SU-DHL-6 (cell line): ENCODE measurements at regions not wholly inside any gene's neighbourhood (a gene's known extent, or its start where the extent isn't known, plus 50 kb on each side); places are given as distances from the start of the nearest gene placed in this dataset.

Source experiments
- EZH2phosphoT487 ChIP-seq: fragments of 200-600 bp; sonication (generic), shearing (Covaris generic); conservative IDR thresholded peaks from 2 replicates; pipeline ENCODE4 v1.6.1; 2018; ENCODE audit warnings: mild to moderate bottlenecking, antibody characterized with exemption, low read length, moderate library complexity, mixed read lengths
- TF ChIP-seq, protein P1 (sequence below): fragments of 200-600 bp; sonication (generic); IDR thresholded peaks from one replicate; pipeline ENCODE4 v1.5.1; 2017; ENCODE audit warnings: antibody characterized with exemption, mild to moderate bottlenecking, low read length, moderate library complexity; ENCODE audit not compliant: insufficient read depth, poor library complexity, severe bottlenecking

DNA sequence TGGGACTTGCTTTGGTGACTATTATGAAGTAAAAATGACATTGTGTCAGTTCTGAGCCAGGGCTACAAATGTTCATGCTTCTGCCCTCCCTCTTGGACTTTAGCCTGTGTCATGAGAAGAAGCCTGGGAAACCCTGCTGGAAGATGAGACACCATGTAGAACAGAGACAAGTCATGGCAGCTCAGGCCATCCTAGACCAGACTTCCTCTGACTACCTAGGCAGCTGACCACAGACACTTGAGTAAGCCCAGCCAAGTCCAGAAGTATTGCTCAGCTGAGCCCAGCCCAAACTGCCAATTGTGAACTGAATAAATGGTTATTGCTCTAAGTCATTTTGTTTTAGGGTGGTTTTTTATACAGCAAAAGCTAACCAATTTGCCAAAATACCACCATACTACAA is 467.6 kb upstream of the CNKSR2 start:
- TF ChIP-seq, protein P1, sequence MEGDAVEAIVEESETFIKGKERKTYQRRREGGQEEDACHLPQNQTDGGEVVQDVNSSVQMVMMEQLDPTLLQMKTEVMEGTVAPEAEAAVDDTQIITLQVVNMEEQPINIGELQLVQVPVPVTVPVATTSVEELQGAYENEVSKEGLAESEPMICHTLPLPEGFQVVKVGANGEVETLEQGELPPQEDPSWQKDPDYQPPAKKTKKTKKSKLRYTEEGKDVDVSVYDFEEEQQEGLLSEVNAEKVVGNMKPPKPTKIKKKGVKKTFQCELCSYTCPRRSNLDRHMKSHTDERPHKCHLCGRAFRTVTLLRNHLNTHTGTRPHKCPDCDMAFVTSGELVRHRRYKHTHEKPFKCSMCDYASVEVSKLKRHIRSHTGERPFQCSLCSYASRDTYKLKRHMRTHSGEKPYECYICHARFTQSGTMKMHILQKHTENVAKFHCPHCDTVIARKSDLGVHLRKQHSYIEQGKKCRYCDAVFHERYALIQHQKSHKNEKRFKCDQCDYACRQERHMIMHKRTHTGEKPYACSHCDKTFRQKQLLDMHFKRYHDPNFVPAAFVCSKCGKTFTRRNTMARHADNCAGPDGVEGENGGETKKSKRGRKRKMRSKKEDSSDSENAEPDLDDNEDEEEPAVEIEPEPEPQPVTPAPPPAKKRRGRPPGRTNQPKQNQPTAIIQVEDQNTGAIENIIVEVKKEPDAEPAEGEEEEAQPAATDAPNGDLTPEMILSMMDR, result no peak
- TF ChIP-seq EZH2phosphoT487, result no peak
